MCF 10A (cell line): ENCODE measurements at regions not wholly inside any gene's neighbourhood (a gene's known extent, or its start where the extent isn't known, plus 50 kb on each side); places are given as distances from the start of the nearest gene placed in this dataset.

Experiments used
- BruUV-seq: library from RNA; stranded (reverse); fragments of 400-500 nt; replicated peaks from 2 replicates; lab custom pipeline; 2021; lab: Mats Ljungman, UMichigan
- CTCF ChIA-PET: fragments of 300-600 bp; sonication (Branson Sonifier 250); formaldehyde crosslinking; extraction: SDS; loops from one replicate; lab custom pipeline; 2021; ENCODE audit warnings: antibody characterized with exemption, inconsistent platforms; lab: Yijun Ruan, JAX
- POLR2A ChIA-PET: fragments of 300-600, 350-650 bp; sonication (Branson Sonifier 250); formaldehyde crosslinking; extraction: SDS; loops from one replicate; lab custom pipeline; 2020; ENCODE audit warnings: antibody characterized with exemption, inconsistent platforms; lab: Yijun Ruan, JAX
- DNase-seq: peaks from one replicate; pipeline ENCODE4 v3.0.0-alpha.2; 2018; ENCODE audit not compliant: unreplicated experiment
- H3K27ac Mint-ChIP-seq: one replicate; pipeline ENCODE4 v1.8.0; 2022; ENCODE audit warnings: mild to moderate bottlenecking, low read depth, mixed read lengths; ENCODE audit not compliant: unreplicated experiment
- H3K27me3 Mint-ChIP-seq: one replicate; pipeline ENCODE4 v1.8.0; 2022; ENCODE audit warnings: mixed read lengths; ENCODE audit not compliant: insufficient read depth, unreplicated experiment
- H3K36me3 Mint-ChIP-seq: one replicate; pipeline ENCODE4 v1.8.0; 2022; ENCODE audit warnings: mild to moderate bottlenecking, moderate library complexity, mixed read lengths; ENCODE audit not compliant: insufficient read depth, unreplicated experiment
- H3K4me1 Mint-ChIP-seq: one replicate; pipeline ENCODE4 v1.8.0; 2022; ENCODE audit warnings: mixed read lengths; ENCODE audit not compliant: insufficient read depth, unreplicated experiment
- H3K4me3 Mint-ChIP-seq: one replicate; pipeline ENCODE4 v1.8.0; 2022; ENCODE audit warnings: mild to moderate bottlenecking, moderate library complexity, mixed read lengths; ENCODE audit not compliant: unreplicated experiment
- H3K9me3 Mint-ChIP-seq: one replicate; pipeline ENCODE4 v1.8.0; 2022; ENCODE audit warnings: mixed read lengths; ENCODE audit not compliant: unreplicated experiment
- CTCF ChIP-seq: fragments of 200-600 bp; IDR thresholded peaks from one replicate; pipeline ENCODE4 v1.8.0; 2022; ENCODE audit warnings: antibody characterized with exemption, mild to moderate bottlenecking; ENCODE audit not compliant: unreplicated experiment
- intact Hi-C: fragments of 100-400 bp; cut with micrococcal nuclease; formaldehyde crosslinking; loops from 2 replicates; pipeline ENCODE4 v1.14.1; 2022

- H3K36me3 Mint-ChIP-seq: no peaks in the 10 kb centered on the region
- DNase-seq: peak; percentile 34
- TF ChIP-seq CTCF: no peak
- no peak overlapping the region for H3K4me3 Mint-ChIP-seq
- no peak overlapping the region for H3K27ac Mint-ChIP-seq
- intact Hi-C loops: no loop called here
- CTCF ChIA-PET: interaction anchor here (0.6 to 1.2 kb wide), 3 partner anchors 324 to 447 kb away, joined by 3 to 4 read pairs (median 3); no protein-coding TSS in a partner anchor
- peaks cover 11% of the 10 kb centered on the region for H3K4me1 Mint-ChIP-seq
- BruUV-seq: no TSS peak
- POLR2A ChIA-PET: no interaction called here
- no peaks in the 10 kb centered on the region for H3K9me3 Mint-ChIP-seq
- no peaks in the 10 kb centered on the region for H3K27me3 Mint-ChIP-seq
Observed at GRCh38 chr15:56817321-56818080, 84.2 kb upstream of the ZNF280D start.

GRCh38 chr15:56816781-56817180 lies 83.5 kb upstream of the ZNF280D start:
- no peaks in the 10 kb centered on the region for H3K27me3 Mint-ChIP-seq
- H3K27ac Mint-ChIP-seq: no peak overlapping the region
- no peaks in the 10 kb centered on the region for H3K36me3 Mint-ChIP-seq
- POLR2A ChIA-PET: no interaction called here
- DNase-seq: no peak
- intact Hi-C loops: no loop called here
- no peaks in the 10 kb centered on the region for H3K9me3 Mint-ChIP-seq
- H3K4me1 Mint-ChIP-seq: peaks cover 11% of the 10 kb centered on the region
- CTCF ChIA-PET: interaction anchor here (0.7 to 1.2 kb wide), 2 partner anchors 447 to 689 kb away, joined by 3 to 6 read pairs; no protein-coding TSS in a partner anchor
- no peak overlapping the region for H3K4me3 Mint-ChIP-seq
- TF ChIP-seq CTCF: no peak
- no TSS peak for BruUV-seq

GRCh38 chr15:56815247-56815646 lies 81.9 kb upstream of the ZNF280D start:
- no peak for TF ChIP-seq CTCF
- Mint-ChIP-seq H3K4me3 (no peak overlapping the region), H3K27ac (no peak overlapping the region), H3K36me3 (no peaks in the 10 kb centered on the region), H3K27me3 (no peaks in the 10 kb centered on the region), H3K4me1 (peaks cover 11% of the 10 kb centered on the region), H3K9me3 (peaks cover 2% of the 10 kb centered on the region)
- BruUV-seq: no TSS peak
- CTCF ChIA-PET: interaction anchor here (0.6 kb wide), 1 partner anchor 301 kb away, joined by 4 read pairs; no protein-coding TSS in a partner anchor
- POLR2A ChIA-PET: no interaction called here
- DNase-seq: peak; percentile 73
- intact Hi-C loops: no loop called here

GRCh38 chr15:56814429-56814828 lies 81.1 kb upstream of the ZNF280D start:
- ChIA-PET POLR2A (no interaction called here), CTCF (interaction anchor here (1.1 kb wide), 1 partner anchor 10 kb away, joined by 3 read pairs; no protein-coding TSS in a partner anchor)
- no peak for DNase-seq
- H3K9me3 Mint-ChIP-seq: peaks cover 8% of the 10 kb centered on the region
- H3K27ac Mint-ChIP-seq: no peak overlapping the region
- BruUV-seq: no TSS peak
- H3K4me1 Mint-ChIP-seq: peaks cover 11% of the 10 kb centered on the region
- TF ChIP-seq CTCF: no peak
- H3K27me3 Mint-ChIP-seq: no peaks in the 10 kb centered on the region
- intact Hi-C loops: no loop called here
- H3K36me3 Mint-ChIP-seq: no peaks in the 10 kb centered on the region
- no peak overlapping the region for H3K4me3 Mint-ChIP-seq
